Loucy (cell line): ENCODE measurements at regions not wholly inside any gene's neighbourhood (a gene's known extent, or its start where the extent isn't known, plus 50 kb on each side); places are given as distances from the start of the nearest gene placed in this dataset.
"Not testable (repeated sequence)": the region's sequence is repeated elsewhere in the genome, so short reads cannot be mapped to it uniquely, and the experiment has no call there.

Experiments
- EZH2phosphoT487 ChIP-seq: fragments of 200-600 bp; IDR thresholded peaks from 2 replicates; pipeline ENCODE4 v1.6.1; 2018; ENCODE audit warnings: antibody characterized with exemption, mild to moderate bottlenecking, moderate library complexity, borderline replicate concordance
- TF ChIP-seq, protein P1 (sequence below): fragments of 200-600 bp; sonication (generic); conservative IDR thresholded peaks from 2 replicates; pipeline ENCODE4 v1.5.1; 2014; ENCODE audit warnings: mild to moderate bottlenecking, antibody characterized with exemption, low read length

DNA sequence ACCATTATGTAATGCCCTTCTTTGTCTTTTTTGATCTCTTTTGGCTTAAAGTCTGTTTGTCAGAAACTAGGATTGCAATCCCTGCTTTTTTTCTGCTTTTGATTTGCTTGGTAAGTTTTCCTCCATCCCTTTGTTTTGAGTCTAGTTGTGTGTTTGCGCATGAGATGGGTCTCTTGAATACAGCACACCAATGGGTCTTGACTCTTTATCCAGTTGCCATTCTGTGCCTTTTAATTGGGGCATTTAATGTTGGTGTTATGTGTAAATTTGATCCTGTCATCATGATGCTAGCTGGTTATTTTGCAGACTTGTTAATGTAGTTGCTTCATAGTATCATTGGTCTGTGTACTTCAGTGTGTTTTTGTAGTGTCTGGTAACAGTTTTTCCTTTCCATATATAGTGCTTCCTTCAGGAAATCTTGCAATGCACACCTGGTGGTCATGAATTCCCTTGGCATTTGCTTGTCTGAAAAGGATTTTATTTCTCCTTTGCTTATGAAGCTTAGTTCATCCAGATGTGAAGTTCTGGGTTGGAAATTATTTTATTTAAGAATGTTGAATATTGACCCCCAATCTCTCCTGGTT, 416.9 kb downstream of the SPRY2 start:
- TF ChIP-seq, protein P1, sequence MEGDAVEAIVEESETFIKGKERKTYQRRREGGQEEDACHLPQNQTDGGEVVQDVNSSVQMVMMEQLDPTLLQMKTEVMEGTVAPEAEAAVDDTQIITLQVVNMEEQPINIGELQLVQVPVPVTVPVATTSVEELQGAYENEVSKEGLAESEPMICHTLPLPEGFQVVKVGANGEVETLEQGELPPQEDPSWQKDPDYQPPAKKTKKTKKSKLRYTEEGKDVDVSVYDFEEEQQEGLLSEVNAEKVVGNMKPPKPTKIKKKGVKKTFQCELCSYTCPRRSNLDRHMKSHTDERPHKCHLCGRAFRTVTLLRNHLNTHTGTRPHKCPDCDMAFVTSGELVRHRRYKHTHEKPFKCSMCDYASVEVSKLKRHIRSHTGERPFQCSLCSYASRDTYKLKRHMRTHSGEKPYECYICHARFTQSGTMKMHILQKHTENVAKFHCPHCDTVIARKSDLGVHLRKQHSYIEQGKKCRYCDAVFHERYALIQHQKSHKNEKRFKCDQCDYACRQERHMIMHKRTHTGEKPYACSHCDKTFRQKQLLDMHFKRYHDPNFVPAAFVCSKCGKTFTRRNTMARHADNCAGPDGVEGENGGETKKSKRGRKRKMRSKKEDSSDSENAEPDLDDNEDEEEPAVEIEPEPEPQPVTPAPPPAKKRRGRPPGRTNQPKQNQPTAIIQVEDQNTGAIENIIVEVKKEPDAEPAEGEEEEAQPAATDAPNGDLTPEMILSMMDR: not testable (repeated sequence)
- TF ChIP-seq EZH2phosphoT487: not testable (repeated sequence)
